ENCODE measurements at regions not wholly inside any gene's neighbourhood (a gene's known extent, or its start where the extent isn't known, plus 50 kb on each side); places are given as distances from the start of the nearest gene placed in this dataset.

- no peak for DNase-seq (ENCODE audit: low read depth in 2 of 2)
Observed at GRCh38 chr5:2185646-2186471, 303.1 kb upstream of the IRX4 start.

GRCh38 chr5:2184563-2185540 lies 302.1 kb upstream of the IRX4 start:
- DNase-seq (ENCODE audit: low read depth in 2 of 2): no peak

GRCh38 chr5:2184026-2184366 lies 301.3 kb upstream of the IRX4 start:
- DNase-seq (ENCODE audit: low read depth in 2 of 2): no peak

GRCh38 chr5:2183154-2184025 lies 300.7 kb upstream of the IRX4 start:
- no peak for DNase-seq (ENCODE audit: low read depth in 2 of 2)

GRCh38 chr5:2182020-2182419 lies 299.3 kb upstream of the IRX4 start:
- DNase-seq (ENCODE audit: low read depth in 2 of 2): no peak

- DNase-seq (ENCODE audit: low read depth in 2 of 2): no peak
Observed at GRCh38 chr5:2181557-2181956, 298.8 kb upstream of the IRX4 start.

GRCh38 chr5:2181149-2181548 lies 298.4 kb upstream of the IRX4 start:
- DNase-seq (ENCODE audit: low read depth in 2 of 2): no peak

- DNase-seq (ENCODE audit: low read depth in 2 of 2): no peak
Observed at GRCh38 chr5:2180456-2180855, 297.7 kb upstream of the IRX4 start.

- DNase-seq (ENCODE audit: low read depth in 2 of 2): no peak
Observed at GRCh38 chr5:2179861-2180260, 297.1 kb upstream of the IRX4 start.

- no peak for DNase-seq (ENCODE audit: low read depth in 2 of 2)
Observed at GRCh38 chr5:2178528-2178927, 295.8 kb upstream of the IRX4 start.

- no peak for DNase-seq (ENCODE audit: low read depth in 2 of 2)
Observed at GRCh38 chr5:2178071-2178477, 295.3 kb upstream of the IRX4 start.

GRCh38 chr5:2177244-2177643 lies 294.5 kb upstream of the IRX4 start:
- no peak for DNase-seq (ENCODE audit: low read depth in 2 of 2)

- DNase-seq (ENCODE audit: low read depth in 2 of 2): no peak
Observed at GRCh38 chr5:2176581-2176980, 293.9 kb upstream of the IRX4 start.

GRCh38 chr5:2175842-2176404 lies 293.2 kb upstream of the IRX4 start:
- no peak for DNase-seq (ENCODE audit: low read depth in 2 of 2)

- DNase-seq (ENCODE audit: low read depth in 2 of 2): no peak
Observed at GRCh38 chr5:2175041-2175440, 292.3 kb upstream of the IRX4 start.

- no peak for DNase-seq (ENCODE audit: low read depth in 2 of 2)
Observed at GRCh38 chr5:2174538-2174937, 291.8 kb upstream of the IRX4 start.

GRCh38 chr5:2173151-2173834 lies 290.6 kb upstream of the IRX4 start:
- DNase-seq (ENCODE audit: low read depth in 2 of 2): no peak

- no peak for DNase-seq (ENCODE audit: low read depth in 2 of 2)
Observed at GRCh38 chr5:2172471-2172870, 289.7 kb upstream of the IRX4 start.

GRCh38 chr5:2170761-2171160 lies 288.0 kb upstream of the IRX4 start:
- DNase-seq (ENCODE audit: low read depth in 2 of 2): no peak

GRCh38 chr5:2169850-2170760 lies 287.4 kb upstream of the IRX4 start:
- no peak for DNase-seq (ENCODE audit: low read depth in 2 of 2)
